HFFc6 (cell line): ENCODE measurements at regions not wholly inside any gene's neighbourhood (a gene's known extent, or its start where the extent isn't known, plus 50 kb on each side); places are given as distances from the start of the nearest gene placed in this dataset.

Experiments
- DNase-seq: peaks from one replicate; pipeline ENCODE4 v3.0.0-alpha.2; 2018
- H3K27ac Mint-ChIP-seq: 2 replicates; pipeline ENCODE4 v1.8.0; 2020; ENCODE audit warnings: mild to moderate bottlenecking, mixed read lengths
- H3K27me3 Mint-ChIP-seq: 2 replicates; pipeline ENCODE4 v1.8.0; 2021; ENCODE audit warnings: mild to moderate bottlenecking, moderate library complexity, mixed read lengths; ENCODE audit not compliant: insufficient read depth
- H3K36me3 Mint-ChIP-seq: 2 replicates; pipeline ENCODE4 v1.8.0; 2021; ENCODE audit warnings: low read depth, mixed read lengths
- H3K4me1 Mint-ChIP-seq: 2 replicates; pipeline ENCODE4 v1.8.0; 2020; ENCODE audit warnings: low read depth, mixed read lengths
- H3K4me3 Mint-ChIP-seq: 2 replicates; pipeline ENCODE4 v1.8.0; 2020; ENCODE audit warnings: mild to moderate bottlenecking, moderate library complexity, mixed read lengths
- H3K9me3 Mint-ChIP-seq: 2 replicates; pipeline ENCODE4 v1.8.0; 2020; ENCODE audit warnings: mild to moderate bottlenecking, mixed read lengths
- CTCF ChIP-seq: fragments of 200-600 bp; sonication (generic); IDR thresholded peaks from 2 replicates; pipeline ENCODE4 v1.5.0; 2021; ENCODE audit warnings: antibody characterized with exemption, mild to moderate bottlenecking

DNA sequence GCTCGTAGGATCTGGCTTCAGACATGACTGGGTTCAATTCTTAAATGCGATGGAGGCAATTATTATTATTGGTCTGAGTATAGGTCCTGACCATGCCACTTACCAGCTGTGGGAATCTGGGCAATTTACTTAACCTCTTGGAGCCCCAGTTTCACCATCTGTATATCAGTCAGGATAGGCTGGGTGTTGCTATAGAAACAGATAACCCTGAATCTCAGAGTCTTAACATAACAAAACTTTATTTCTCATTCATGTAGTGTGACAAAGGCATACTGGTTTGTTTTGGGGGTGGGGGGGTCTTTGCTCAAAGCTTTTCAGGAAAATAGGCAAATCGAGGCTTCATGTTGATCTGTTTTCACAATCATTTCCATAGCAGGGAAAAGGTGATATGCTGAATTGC is 199.6 kb upstream of the SRRM4 start:
- no peaks in the 10 kb centered on the region for H3K4me1 Mint-ChIP-seq
- no peak for TF ChIP-seq CTCF
- H3K9me3 Mint-ChIP-seq, result peaks cover 53% of the 10 kb centered on the region
- no peak for DNase-seq
- H3K27me3 Mint-ChIP-seq, result peaks cover 2% of the 10 kb centered on the region; the same call in 1 of the 2 replicates
- H3K27ac Mint-ChIP-seq, result no peak overlapping the region
- H3K36me3 Mint-ChIP-seq, result no peaks in the 10 kb centered on the region
- H3K4me3 Mint-ChIP-seq, result no peak overlapping the region

DNA sequence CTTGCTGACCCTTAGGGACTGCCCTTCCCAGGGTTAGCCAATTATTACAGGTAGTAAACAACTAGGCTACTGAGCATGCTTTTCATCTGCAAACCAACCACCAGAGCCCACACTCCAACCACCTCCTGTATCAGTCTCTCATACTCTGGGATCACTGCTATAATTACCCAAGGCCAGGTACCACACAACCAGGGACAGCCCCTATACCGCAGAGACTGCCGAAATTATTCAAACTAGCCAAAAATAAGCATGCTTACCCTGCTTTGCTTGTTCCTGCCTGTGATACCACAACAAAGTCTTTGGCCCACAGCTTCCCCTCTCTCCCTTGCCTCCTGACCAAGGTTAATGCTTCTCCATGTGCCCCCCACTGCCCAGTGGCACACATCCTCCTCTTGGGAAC is 197.6 kb upstream of the SRRM4 start:
- Mint-ChIP-seq H3K4me1 (no peaks in the 10 kb centered on the region), H3K9me3 (peaks cover 45% of the 10 kb centered on the region), H3K27me3 (peaks cover 2% of the 10 kb centered on the region; the same call in 1 of the 2 replicates), H3K4me3 (no peak overlapping the region), H3K36me3 (no peaks in the 10 kb centered on the region), H3K27ac (no peak overlapping the region)
- TF ChIP-seq CTCF, result no peak
- no peak for DNase-seq

GRCh38 chr12:118790578-118790977 is 190.8 kb upstream of the SRRM4 start:
- Mint-ChIP-seq H3K27me3 (no peaks in the 10 kb centered on the region; the same call in none of the 2 replicates), H3K9me3 (peaks cover 41% of the 10 kb centered on the region), H3K27ac (no peak overlapping the region), H3K36me3 (no peaks in the 10 kb centered on the region), H3K4me3 (no peak overlapping the region), H3K4me1 (no peaks in the 10 kb centered on the region)
- no peak for DNase-seq
- no peak for TF ChIP-seq CTCF

- Mint-ChIP-seq H3K9me3 (peaks cover 53% of the 10 kb centered on the region), H3K4me3 (no peak overlapping the region), H3K36me3 (no peaks in the 10 kb centered on the region), H3K4me1 (no peaks in the 10 kb centered on the region), H3K27ac (no peak overlapping the region), H3K27me3 (no peaks in the 10 kb centered on the region)
- DNase-seq, result no peak
- TF ChIP-seq CTCF, result no peak
These were observed 167.5 kb upstream of the SRRM4 start for GRCh38 chr12:118813778-118814357.

- no peak for DNase-seq
- H3K27ac Mint-ChIP-seq, result no peak overlapping the region
- no peak overlapping the region for H3K4me3 Mint-ChIP-seq
- TF ChIP-seq CTCF, result no peak
- H3K9me3 Mint-ChIP-seq, result peaks cover 41% of the 10 kb centered on the region
- no peaks in the 10 kb centered on the region for H3K4me1 Mint-ChIP-seq
- no peaks in the 10 kb centered on the region for H3K36me3 Mint-ChIP-seq
- no peaks in the 10 kb centered on the region for H3K27me3 Mint-ChIP-seq
These were observed 165.0 kb upstream of the SRRM4 start for GRCh38 chr12:118816296-118816695.
